Superior temporal gyrus (tissue), 1 donor: ENCODE measurements at regions not wholly inside any gene's neighbourhood (a gene's known extent, or its start where the extent isn't known, plus 50 kb on each side); places are given as distances from the start of the nearest gene placed in this dataset.
"Not testable (repeated sequence)": the region's sequence is repeated elsewhere in the genome, so short reads cannot be mapped to it uniquely, and the experiment has no call there.

Experiments used
- DNase-seq: peaks from one replicate; pipeline ENCODE4 v3.0.0-alpha.2; 2016; ENCODE audit errors: extremely low spot score

- DNase-seq: no peak
These were observed 64.4 kb upstream of the NANOS1 start for GRCh38 chr10:118965096-118965495.

- DNase-seq: no peak
These were observed 63.9 kb upstream of the NANOS1 start for GRCh38 chr10:118965645-118966044.

GRCh38 chr10:118966076-118966849, 63.3 kb upstream of the NANOS1 start:
- no peak for DNase-seq

- DNase-seq: no peak
These were observed 62.7 kb upstream of the NANOS1 start for GRCh38 chr10:118966850-118967125.

GRCh38 chr10:118967160-118967559, 62.4 kb upstream of the NANOS1 start:
- no peak for DNase-seq

GRCh38 chr10:118968060-118968459, 61.5 kb upstream of the NANOS1 start:
- no peak for DNase-seq

GRCh38 chr10:118968482-118968881, 61.0 kb upstream of the NANOS1 start:
- DNase-seq: no peak

- no peak for DNase-seq
These were observed 60.5 kb upstream of the NANOS1 start for GRCh38 chr10:118969014-118969413.

GRCh38 chr10:118970770-118971169, 58.7 kb upstream of the NANOS1 start:
- DNase-seq: no peak

- no peak for DNase-seq
These were observed 58.3 kb upstream of the NANOS1 start for GRCh38 chr10:118971187-118971586.

GRCh38 chr10:118971876-118972275, 57.6 kb upstream of the NANOS1 start:
- no peak for DNase-seq

- no peak for DNase-seq
These were observed 55.8 kb upstream of the NANOS1 start for GRCh38 chr10:118973744-118974143.

GRCh38 chr10:118974951-118975350, 54.6 kb upstream of the NANOS1 start:
- no peak for DNase-seq

GRCh38 chr10:118976219-118976618, 53.3 kb upstream of the NANOS1 start:
- DNase-seq: not testable (repeated sequence)

GRCh38 chr10:118977022-118977599, 52.4 kb upstream of the NANOS1 start:
- no peak for DNase-seq

- DNase-seq: no peak
These were observed 51.7 kb upstream of the NANOS1 start for GRCh38 chr10:118977835-118978234.

GRCh38 chr10:118978316-118978997, 51.1 kb upstream of the NANOS1 start:
- no peak for DNase-seq

GRCh38 chr10:118978998-118979350, 50.5 kb upstream of the NANOS1 start:
- DNase-seq: no peak

GRCh38 chr10:118979661-118980060, 49.9 kb upstream of the NANOS1 start:
- no peak for DNase-seq
